CD4-positive, alpha-beta T cell (primary cell): ENCODE measurements at regions not wholly inside any gene's neighbourhood (a gene's known extent, or its start where the extent isn't known, plus 50 kb on each side); places are given as distances from the start of the nearest gene placed in this dataset.

Experiments
- ATAC-seq: fragments of 200-7000 bp; cut with Tn5 transposase; one replicate; pipeline ENCODE4 v1.10.0; 2022; ENCODE audit warnings: mild to moderate bottlenecking; ENCODE audit not compliant: poor library complexity
- CTCF ChIA-PET: fragments of 350-600 bp; sonication (Branson Sonifier 250); formaldehyde crosslinking; loops from one replicate; lab custom pipeline; 2021; ENCODE audit warnings: antibody characterized with exemption, inconsistent platforms; lab: Charles Lee
- POLR2A ChIA-PET: fragments of 350-600 bp; sonication (Branson Sonifier 250); formaldehyde crosslinking; loops from one replicate; lab custom pipeline; 2021; ENCODE audit warnings: antibody characterized with exemption, inconsistent platforms; lab: Charles Lee
- DNase-seq, 14 experiments: peaks; one replicate each; pipeline ENCODE4 v3.0.0-alpha.2; 2013 to 2020; ENCODE audit warnings: mixed read lengths in 2 of 14
- H3K27ac ChIP-seq, 2 donors: one replicate each; pipeline versions ENCODE4 v1.5.1 to v1.7.0; 2013; ENCODE audit warnings: low read length in 2 of 2, low read depth in 1 of 2, mild to moderate bottlenecking in 1 of 2
- H3K27me3 ChIP-seq, 2 experiments: 1 replicate in 1 of 2; 2 replicates in 1 of 2; pipeline versions ENCODE4 v1.6.1 to v1.7.0; 2013; ENCODE audit warnings: low read length in 2 of 2, control low read depth in 1 of 2, mild to moderate bottlenecking in 1 of 2, moderate library complexity in 1 of 2; ENCODE audit not compliant: insufficient read depth in 2 of 2, control insufficient read depth in 1 of 2
- H3K36me3 ChIP-seq: one replicate; pipeline ENCODE4 v1.6.1; 2013; ENCODE audit warnings: low read length, control low read depth; ENCODE audit not compliant: insufficient read depth
- H3K4me1 ChIP-seq: one replicate; pipeline ENCODE4 v1.6.1; 2013; ENCODE audit warnings: low read length, control low read depth; ENCODE audit not compliant: insufficient read depth
- H3K4me3 ChIP-seq: one replicate; pipeline ENCODE4 v1.5.1; 2013; ENCODE audit warnings: mild to moderate bottlenecking, low read length, moderate library complexity
- H3K9me3 ChIP-seq, 2 experiments: 1 replicate in 1 of 2; 2 replicates in 1 of 2; pipeline versions ENCODE4 v1.6.1 to v1.7.0; 2013; ENCODE audit warnings: low read length in 2 of 2, mild to moderate bottlenecking in 2 of 2, control low read depth in 1 of 2, moderate library complexity in 1 of 2; ENCODE audit not compliant: control insufficient read depth in 1 of 2, insufficient read depth in 1 of 2
- H3K27ac Mint-ChIP-seq: one replicate; pipeline ENCODE4 v1.8.0; 2020; ENCODE audit warnings: mixed read lengths
- H3K27me3 Mint-ChIP-seq: one replicate; pipeline ENCODE4 v1.8.0; 2021; ENCODE audit warnings: mixed read lengths
- H3K36me3 Mint-ChIP-seq: one replicate; pipeline ENCODE4 v1.8.0; 2021; ENCODE audit warnings: low read depth, mixed read lengths
- H3K4me1 Mint-ChIP-seq: one replicate; pipeline ENCODE4 v1.8.0; 2021; ENCODE audit warnings: low read depth, mixed read lengths
- H3K4me3 Mint-ChIP-seq: one replicate; pipeline ENCODE4 v1.8.0; 2020; ENCODE audit warnings: mild to moderate bottlenecking, mixed read lengths
- H3K9me3 Mint-ChIP-seq: one replicate; pipeline ENCODE4 v1.8.0; 2020; ENCODE audit warnings: mixed read lengths
- intact Hi-C, 2 experiments: fragments of 100-400 bp; cut with DNase I in 1 of 2; cut with micrococcal nuclease in 1 of 2; formaldehyde crosslinking; loops; one replicate each; pipeline versions ENCODE4 v1.15.1 to v1.9.0; 2023 to 2025; cut with DNase I, micrococcal nuclease
- TF ChIP-seq, protein P1 (sequence below): fragments of 200-600 bp; IDR thresholded peaks from one replicate; pipeline ENCODE4 v1.8.0; 2022; ENCODE audit warnings: antibody characterized with exemption, mild to moderate bottlenecking

DNA sequence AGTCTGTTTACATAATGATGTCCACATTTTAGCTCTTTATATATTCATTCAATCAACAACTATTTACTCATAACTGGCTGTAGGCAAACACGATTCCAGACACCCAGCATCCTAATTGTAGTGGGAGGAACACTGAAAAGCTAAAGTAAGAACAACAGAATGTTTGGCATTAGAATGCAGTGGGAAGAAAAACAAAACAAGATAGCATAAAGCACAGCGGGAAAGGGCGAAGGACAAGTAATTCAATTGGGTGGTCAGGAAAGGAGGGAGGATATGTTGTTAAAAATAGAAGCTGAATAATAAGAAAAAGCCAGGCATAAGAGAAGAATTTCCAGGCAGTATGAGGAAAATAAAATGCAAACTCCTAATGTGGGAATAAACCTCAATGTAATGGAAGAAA, 189.5 kb upstream of the FAT4 start:
- H3K27ac Mint-ChIP-seq, result no peak overlapping the region
- H3K27me3 Mint-ChIP-seq, result no peaks in the 10 kb centered on the region
- CTCF ChIA-PET, result no interaction called here
- Histone ChIP-seq H3K27ac (no peak overlapping the region), H3K4me3 (no peak overlapping the region), H3K36me3 (no peaks in the 10 kb centered on the region), H3K9me3 (no peaks in the 10 kb centered on the region), H3K4me1 (no peaks in the 10 kb centered on the region), H3K27me3 (no peaks in the 10 kb centered on the region)
- TF ChIP-seq, protein P1, sequence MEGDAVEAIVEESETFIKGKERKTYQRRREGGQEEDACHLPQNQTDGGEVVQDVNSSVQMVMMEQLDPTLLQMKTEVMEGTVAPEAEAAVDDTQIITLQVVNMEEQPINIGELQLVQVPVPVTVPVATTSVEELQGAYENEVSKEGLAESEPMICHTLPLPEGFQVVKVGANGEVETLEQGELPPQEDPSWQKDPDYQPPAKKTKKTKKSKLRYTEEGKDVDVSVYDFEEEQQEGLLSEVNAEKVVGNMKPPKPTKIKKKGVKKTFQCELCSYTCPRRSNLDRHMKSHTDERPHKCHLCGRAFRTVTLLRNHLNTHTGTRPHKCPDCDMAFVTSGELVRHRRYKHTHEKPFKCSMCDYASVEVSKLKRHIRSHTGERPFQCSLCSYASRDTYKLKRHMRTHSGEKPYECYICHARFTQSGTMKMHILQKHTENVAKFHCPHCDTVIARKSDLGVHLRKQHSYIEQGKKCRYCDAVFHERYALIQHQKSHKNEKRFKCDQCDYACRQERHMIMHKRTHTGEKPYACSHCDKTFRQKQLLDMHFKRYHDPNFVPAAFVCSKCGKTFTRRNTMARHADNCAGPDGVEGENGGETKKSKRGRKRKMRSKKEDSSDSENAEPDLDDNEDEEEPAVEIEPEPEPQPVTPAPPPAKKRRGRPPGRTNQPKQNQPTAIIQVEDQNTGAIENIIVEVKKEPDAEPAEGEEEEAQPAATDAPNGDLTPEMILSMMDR, result no peak
- no peaks in the 10 kb centered on the region for H3K36me3 Mint-ChIP-seq
- H3K9me3 Mint-ChIP-seq, result peaks cover 5% of the 10 kb centered on the region
- H3K4me3 Mint-ChIP-seq, result no peak overlapping the region
- no peaks in the 10 kb centered on the region for H3K4me1 Mint-ChIP-seq
- intact Hi-C loops, result no loop called here
- no peak for ATAC-seq
- POLR2A ChIA-PET, result no interaction called here
- DNase-seq, result no peak

DNA sequence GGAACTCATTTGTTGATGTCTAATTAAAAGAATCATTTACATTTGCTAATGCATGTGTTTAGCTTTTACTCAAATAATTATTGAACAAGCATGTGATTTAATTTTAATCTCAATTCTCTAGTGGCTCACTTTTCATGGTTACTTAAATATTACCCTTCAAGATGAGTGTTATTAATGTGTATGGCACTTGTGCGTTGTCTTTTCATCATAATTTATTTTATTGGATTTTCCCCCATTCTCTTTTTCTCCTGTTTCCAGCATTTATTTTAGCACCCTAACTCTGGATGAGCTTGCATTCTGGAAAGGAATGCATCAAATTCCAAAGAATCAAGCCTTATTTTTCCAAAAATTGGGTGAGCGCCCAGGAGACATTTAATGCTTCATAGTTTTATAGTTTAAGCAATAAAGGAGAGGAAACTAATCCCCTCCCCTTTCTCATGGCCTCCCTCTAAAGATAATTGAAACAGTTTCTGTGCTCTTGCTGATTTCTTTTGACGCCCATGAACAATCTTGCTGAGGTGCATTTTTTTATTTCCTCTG, 191.1 kb upstream of the FAT4 start:
- no peaks in the 10 kb centered on the region for H3K27me3 ChIP-seq
- no peaks in the 10 kb centered on the region for H3K9me3 ChIP-seq
- intact Hi-C loops, result no loop called here
- Mint-ChIP-seq H3K27me3 (no peaks in the 10 kb centered on the region), H3K9me3 (peaks cover 3% of the 10 kb centered on the region), H3K4me3 (no peak overlapping the region), H3K27ac (no peak overlapping the region), H3K4me1 (no peaks in the 10 kb centered on the region), H3K36me3 (no peaks in the 10 kb centered on the region)
- no peak for DNase-seq
- TF ChIP-seq, protein P1, result no peak
- no peak overlapping the region for H3K4me3 ChIP-seq
- H3K4me1 ChIP-seq, result no peaks in the 10 kb centered on the region
- ChIA-PET CTCF (no interaction called here), POLR2A (no interaction called here)
- no peaks in the 10 kb centered on the region for H3K36me3 ChIP-seq
- no peak overlapping the region for H3K27ac ChIP-seq
- no peak for ATAC-seq

DNA sequence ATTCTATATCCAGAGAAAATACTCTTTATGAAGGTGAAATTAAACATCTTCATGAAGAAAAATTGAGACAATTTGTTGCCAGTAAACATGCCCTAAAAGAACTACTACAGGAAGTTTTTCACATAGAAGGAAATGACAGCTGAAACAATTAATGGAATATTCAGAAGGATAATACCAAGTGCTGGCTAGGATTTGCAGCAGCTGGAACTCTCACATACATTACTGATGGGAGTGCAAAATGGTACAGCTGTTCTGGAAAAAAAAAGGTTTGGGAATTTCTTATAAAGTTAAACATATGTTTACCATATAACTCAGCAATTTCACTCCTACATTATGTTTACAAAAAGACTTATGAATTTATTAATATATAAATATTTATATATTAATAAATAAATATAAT, 193.2 kb upstream of the FAT4 start:
- DNase-seq (no peak), ATAC-seq (no peak)
- Histone ChIP-seq H3K27me3 (no peaks in the 10 kb centered on the region), H3K27ac (no peak overlapping the region), H3K36me3 (no peaks in the 10 kb centered on the region), H3K4me1 (no peaks in the 10 kb centered on the region), H3K4me3 (no peak overlapping the region), H3K9me3 (no peaks in the 10 kb centered on the region)
- Mint-ChIP-seq H3K27ac (no peak overlapping the region), H3K4me3 (no peak overlapping the region), H3K27me3 (no peaks in the 10 kb centered on the region), H3K36me3 (no peaks in the 10 kb centered on the region), H3K4me1 (no peaks in the 10 kb centered on the region), H3K9me3 (peaks cover 2% of the 10 kb centered on the region)
- ChIA-PET CTCF (no interaction called here), POLR2A (no interaction called here)
- intact Hi-C loops, result no loop called here
- TF ChIP-seq, protein P1, result no peak
